ENCODE measurements at regions not wholly inside any gene's neighbourhood (a gene's known extent, or its start where the extent isn't known, plus 50 kb on each side); places are given as distances from the start of the nearest gene placed in this dataset.

GRCh38 chr2:51213826-51214225, 181.9 kb upstream of the NRXN1 start:
- intact Hi-C loops (cut with micrococcal nuclease), result no loop called here
- ChIA-PET POLR2A (no interaction called here), CTCF (no interaction called here)

DNA sequence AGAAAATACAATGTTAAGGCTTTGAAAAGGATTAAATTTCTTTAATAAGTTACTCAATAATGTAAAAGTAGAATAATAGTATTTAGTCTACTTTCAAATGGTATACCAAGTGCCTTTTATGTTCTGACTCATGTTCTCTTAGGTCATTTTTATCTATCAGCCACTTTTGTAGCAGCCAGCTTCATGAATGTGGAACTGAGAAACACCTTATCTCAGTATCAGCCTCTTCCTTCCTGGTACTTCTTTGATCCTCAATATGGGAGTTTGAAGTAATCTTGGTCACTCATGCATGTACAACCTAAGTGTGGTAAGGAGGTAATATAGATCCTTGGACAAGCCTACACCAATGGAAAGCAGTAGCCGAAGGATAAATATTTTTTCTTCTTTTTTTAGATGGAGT, 180.4 kb upstream of the NRXN1 start:
- Mint-ChIP-seq H3K4me1 (ENCODE audit: low read depth) (no peaks in the 10 kb centered on the region), H3K36me3 (ENCODE audit: low read depth) (no peaks in the 10 kb centered on the region), H3K27me3 (no peaks in the 10 kb centered on the region), H3K4me3 (no peak overlapping the region), H3K27ac (no peak overlapping the region), H3K9me3 (peaks cover 5% of the 10 kb centered on the region)
- ChIA-PET POLR2A (no interaction called here), CTCF (no interaction called here)
- intact Hi-C loops (cut with micrococcal nuclease), result no loop called here
- TF ChIP-seq, protein P1, sequence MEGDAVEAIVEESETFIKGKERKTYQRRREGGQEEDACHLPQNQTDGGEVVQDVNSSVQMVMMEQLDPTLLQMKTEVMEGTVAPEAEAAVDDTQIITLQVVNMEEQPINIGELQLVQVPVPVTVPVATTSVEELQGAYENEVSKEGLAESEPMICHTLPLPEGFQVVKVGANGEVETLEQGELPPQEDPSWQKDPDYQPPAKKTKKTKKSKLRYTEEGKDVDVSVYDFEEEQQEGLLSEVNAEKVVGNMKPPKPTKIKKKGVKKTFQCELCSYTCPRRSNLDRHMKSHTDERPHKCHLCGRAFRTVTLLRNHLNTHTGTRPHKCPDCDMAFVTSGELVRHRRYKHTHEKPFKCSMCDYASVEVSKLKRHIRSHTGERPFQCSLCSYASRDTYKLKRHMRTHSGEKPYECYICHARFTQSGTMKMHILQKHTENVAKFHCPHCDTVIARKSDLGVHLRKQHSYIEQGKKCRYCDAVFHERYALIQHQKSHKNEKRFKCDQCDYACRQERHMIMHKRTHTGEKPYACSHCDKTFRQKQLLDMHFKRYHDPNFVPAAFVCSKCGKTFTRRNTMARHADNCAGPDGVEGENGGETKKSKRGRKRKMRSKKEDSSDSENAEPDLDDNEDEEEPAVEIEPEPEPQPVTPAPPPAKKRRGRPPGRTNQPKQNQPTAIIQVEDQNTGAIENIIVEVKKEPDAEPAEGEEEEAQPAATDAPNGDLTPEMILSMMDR (IDR thresholded peaks at IDR 0.05), result no peak
- no peak for ATAC-seq
- DNase-seq, result no peak

More at GRCh38 chr2:51213826-51214225, 181.9 kb upstream of the NRXN1 start:
- TF ChIP-seq, protein P1 (IDR thresholded peaks at IDR 0.05), result no peak
- Mint-ChIP-seq H3K9me3 (peaks cover 5% of the 10 kb centered on the region), H3K36me3 (ENCODE audit: low read depth) (no peaks in the 10 kb centered on the region), H3K27me3 (no peaks in the 10 kb centered on the region), H3K27ac (no peak overlapping the region), H3K4me1 (ENCODE audit: low read depth) (no peaks in the 10 kb centered on the region), H3K4me3 (no peak overlapping the region)
- DNase-seq (no peak), ATAC-seq (no peak)

GRCh38 chr2:51208521-51208920, 176.6 kb upstream of the NRXN1 start:
- ChIA-PET POLR2A (no interaction called here), CTCF (no interaction called here)
- intact Hi-C loops (cut with micrococcal nuclease), result no loop called here
- peaks cover 7% of the 10 kb centered on the region for H3K9me3 Mint-ChIP-seq
- H3K27ac Mint-ChIP-seq, result no peak overlapping the region
- H3K36me3 Mint-ChIP-seq (ENCODE audit: low read depth), result no peaks in the 10 kb centered on the region
- no peak overlapping the region for H3K4me3 Mint-ChIP-seq
- no peaks in the 10 kb centered on the region for H3K4me1 Mint-ChIP-seq (ENCODE audit: low read depth)
- no peaks in the 10 kb centered on the region for H3K27me3 Mint-ChIP-seq
- no peak for DNase-seq
- TF ChIP-seq, protein P1 (IDR thresholded peaks at IDR 0.05), result no peak
- no peak for ATAC-seq

- Mint-ChIP-seq H3K4me1 (ENCODE audit: low read depth) (no peaks in the 10 kb centered on the region), H3K27me3 (no peaks in the 10 kb centered on the region), H3K4me3 (no peak overlapping the region), H3K9me3 (peaks cover 9% of the 10 kb centered on the region), H3K27ac (no peak overlapping the region), H3K36me3 (ENCODE audit: low read depth) (no peaks in the 10 kb centered on the region)
- intact Hi-C loops (cut with micrococcal nuclease), result no loop called here
- TF ChIP-seq, protein P1 (IDR thresholded peaks at IDR 0.05), result no peak
- ChIA-PET CTCF (no interaction called here), POLR2A (no interaction called here)
- no peak for DNase-seq
- ATAC-seq, result no peak
Measured at GRCh38 chr2:51201295-51201694, 169.4 kb upstream of the NRXN1 start.

- ChIA-PET POLR2A (no interaction called here), CTCF (no interaction called here)
- DNase-seq (no peak), ATAC-seq (no peak)
- Mint-ChIP-seq H3K27ac (no peak overlapping the region), H3K36me3 (ENCODE audit: low read depth) (no peaks in the 10 kb centered on the region), H3K4me1 (ENCODE audit: low read depth) (no peaks in the 10 kb centered on the region), H3K9me3 (peaks cover 27% of the 10 kb centered on the region), H3K27me3 (no peaks in the 10 kb centered on the region), H3K4me3 (no peak overlapping the region)
- TF ChIP-seq, protein P1 (IDR thresholded peaks at IDR 0.05), result no peak
- intact Hi-C loops (cut with micrococcal nuclease), result no loop called here
Measured at GRCh38 chr2:51194656-51195055, 162.7 kb upstream of the NRXN1 start.
